Hematopoietic multipotent progenitor cell treated with erythropoietin and hydrocortisone succinate and interleukin-3 and kit ligand, for 17 days (in vitro differentiated cells): ENCODE measurements at regions not wholly inside any gene's neighbourhood (a gene's known extent, or its start where the extent isn't known, plus 50 kb on each side); places are given as distances from the start of the nearest gene placed in this dataset.

Experiments used
- DNase-seq: peaks from one replicate; pipeline ENCODE4 v3.0.0-alpha.2; 2015; ENCODE audit warnings: low spot score

DNA sequence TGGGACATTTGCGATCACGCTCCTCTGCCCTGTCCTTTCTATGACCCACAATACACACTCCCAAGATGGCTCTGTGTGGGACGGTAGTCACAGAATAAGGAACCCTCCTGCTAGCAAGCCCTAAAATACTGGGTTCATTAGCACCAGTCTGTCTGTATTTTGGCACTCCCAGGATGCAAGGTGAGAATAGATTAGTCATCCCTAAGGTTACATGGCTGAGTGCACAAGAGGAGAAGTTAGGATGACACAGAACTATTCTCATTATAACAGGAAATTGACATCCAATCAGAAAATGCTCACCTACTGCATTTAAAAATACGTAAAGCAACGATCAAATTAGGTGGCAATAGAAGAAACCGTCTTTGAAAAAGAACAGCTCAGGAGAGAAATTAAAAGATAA is 590.2 kb downstream of the EPHA4 start:
- DNase-seq, result no peak

DNA sequence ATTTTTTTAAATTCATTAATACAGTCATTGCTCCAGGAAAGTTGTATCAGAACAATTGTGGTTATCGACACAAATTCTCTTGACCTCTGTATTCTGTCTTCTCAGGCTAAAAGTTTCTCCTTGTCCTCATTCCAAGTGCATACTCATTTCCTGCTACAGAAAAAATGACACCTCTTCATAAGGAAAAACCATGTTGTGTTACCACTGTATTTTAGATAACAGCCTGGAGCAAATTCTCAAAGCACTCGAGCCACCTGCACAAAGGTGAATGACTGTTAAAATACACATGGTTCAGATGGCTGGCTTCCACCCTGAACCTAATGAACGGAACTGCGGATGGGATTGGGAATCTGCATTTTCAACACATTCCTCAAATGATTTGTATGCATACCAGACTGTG is 586.5 kb downstream of the EPHA4 start:
- DNase-seq, result no peak

DNA sequence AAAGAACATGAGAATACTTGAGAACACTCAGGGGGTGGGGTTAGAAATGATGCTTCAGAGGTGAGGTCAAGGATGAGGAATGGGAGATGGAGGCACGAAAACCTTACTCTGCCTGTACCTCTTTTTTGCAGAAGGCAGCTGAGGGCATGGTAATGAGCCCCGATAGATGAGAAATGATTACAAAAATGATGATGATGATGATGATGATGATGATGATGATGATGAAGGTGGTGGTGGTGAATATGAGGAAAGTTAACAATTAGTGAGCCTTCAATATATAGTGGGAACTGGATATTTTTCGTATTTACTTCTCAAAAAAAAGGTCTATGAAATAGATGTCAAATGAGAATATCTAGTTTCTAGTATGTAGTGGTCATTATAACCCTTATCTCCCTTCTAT is 584.3 kb downstream of the EPHA4 start:
- DNase-seq, result no peak

DNA sequence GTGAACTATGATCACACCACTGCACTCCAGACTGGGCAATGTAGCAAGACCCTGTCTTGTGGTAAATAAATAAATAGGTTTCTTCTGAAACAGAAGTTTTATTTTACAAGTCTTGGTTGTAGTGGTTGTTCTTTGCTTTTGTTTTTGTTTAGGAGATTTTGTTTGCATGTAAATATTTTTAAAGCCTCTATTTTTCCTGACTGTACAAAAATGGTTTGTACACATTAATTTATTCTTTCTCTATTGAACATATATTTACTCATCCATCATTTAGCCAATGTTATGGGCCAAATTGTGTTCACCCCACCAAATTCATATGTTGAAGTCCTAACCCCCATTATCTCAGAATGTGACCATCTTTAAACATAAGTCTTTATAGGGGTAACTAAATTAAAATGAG is 580.1 kb downstream of the EPHA4 start:
- no peak for DNase-seq

DNA sequence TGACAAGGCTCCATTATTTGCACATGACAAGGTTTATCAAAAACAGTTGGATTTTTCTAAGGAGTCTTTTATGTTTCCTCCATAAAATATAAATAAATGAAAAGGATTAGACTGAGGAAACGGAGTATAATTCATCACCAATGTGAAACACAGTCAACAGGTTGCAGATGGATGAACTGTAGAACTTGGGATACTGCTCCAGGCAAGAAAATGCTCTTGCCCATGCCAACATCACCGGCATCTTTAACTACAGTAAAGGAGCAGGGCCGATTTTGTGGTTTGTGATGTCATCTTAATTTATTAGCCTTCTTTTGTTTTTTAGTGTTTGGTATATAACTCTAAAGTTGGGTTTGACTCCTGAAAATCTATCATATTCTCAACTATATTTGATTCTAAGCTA is 577.3 kb downstream of the EPHA4 start:
- DNase-seq, result no peak

DNA sequence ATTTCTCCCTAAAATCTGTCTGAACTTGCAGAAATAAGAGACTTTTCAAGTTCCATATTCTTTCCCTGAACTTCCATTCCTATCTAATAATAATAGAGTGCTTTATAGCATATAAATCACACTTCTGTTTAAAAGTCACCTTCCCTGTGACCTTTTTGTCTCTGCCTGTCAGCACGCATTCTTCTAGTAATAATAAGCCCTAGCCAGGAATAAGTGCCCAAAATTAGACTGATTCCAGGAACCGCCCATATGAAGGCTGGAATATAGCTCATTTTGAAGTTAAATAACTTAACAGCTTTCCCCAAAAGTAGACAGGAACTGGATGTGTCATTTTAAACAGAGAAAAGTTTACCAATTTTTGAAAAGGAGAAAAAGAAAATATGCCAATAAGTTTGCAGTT is 576.5 kb downstream of the EPHA4 start:
- no peak for DNase-seq

DNA sequence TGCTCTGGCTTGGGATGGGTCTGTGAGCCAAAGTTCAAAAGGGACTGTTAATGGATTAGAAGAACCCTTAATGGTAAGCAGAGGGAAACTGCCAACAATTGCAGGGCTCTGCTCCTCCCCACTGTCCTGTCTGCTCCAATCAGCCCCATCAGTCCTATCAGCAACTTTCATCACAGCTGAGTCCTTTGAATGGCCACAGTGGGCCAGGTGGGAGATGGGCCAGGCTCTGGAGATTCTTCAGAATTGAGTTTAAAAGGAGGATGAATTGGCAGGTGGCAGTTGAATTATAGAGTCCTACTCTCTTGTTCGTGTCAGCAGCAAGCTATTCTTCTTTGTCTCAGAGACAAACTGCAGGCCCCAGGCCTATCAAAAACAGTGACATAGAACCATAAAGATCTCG is 573.9 kb downstream of the EPHA4 start:
- no peak for DNase-seq

DNA sequence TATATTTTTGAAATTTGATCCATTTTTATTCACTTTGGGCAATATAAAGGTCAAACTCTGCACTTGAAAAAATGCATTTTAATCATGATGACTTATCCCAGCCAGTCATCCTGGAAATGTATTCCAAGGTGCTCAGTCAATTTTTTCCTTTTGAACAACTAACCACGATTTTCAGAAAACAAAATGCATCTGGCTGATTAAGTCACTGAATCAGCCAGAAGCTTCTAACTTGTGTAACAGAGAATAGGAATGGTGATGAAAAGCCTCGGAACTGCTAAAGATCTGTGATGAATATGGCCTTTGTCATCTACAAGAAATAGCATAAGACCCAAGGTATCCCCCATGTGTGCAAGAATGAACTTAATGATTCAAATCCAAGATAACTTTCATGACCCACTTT is 572.7 kb downstream of the EPHA4 start:
- DNase-seq, result no peak

DNA sequence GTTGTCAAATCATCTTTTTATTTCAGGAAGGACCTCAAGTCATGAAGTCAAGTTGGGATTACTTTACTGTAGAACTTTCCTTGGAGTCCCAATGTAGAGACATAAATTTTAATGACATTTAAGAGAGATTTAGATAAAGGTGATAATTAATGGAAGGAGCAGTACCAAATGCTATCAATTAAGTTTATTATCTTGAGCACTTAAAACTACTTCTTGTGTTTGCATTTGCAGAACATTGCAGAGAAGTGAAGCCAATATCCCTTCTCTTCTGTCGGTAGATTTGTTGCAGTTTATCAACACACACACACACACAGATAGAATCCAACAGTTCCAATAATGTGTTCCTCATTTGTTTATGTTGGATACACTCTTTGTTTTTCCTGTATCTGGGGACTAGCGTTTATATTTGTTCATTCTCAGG is 570.7 kb downstream of the EPHA4 start:
- DNase-seq, result no peak

DNA sequence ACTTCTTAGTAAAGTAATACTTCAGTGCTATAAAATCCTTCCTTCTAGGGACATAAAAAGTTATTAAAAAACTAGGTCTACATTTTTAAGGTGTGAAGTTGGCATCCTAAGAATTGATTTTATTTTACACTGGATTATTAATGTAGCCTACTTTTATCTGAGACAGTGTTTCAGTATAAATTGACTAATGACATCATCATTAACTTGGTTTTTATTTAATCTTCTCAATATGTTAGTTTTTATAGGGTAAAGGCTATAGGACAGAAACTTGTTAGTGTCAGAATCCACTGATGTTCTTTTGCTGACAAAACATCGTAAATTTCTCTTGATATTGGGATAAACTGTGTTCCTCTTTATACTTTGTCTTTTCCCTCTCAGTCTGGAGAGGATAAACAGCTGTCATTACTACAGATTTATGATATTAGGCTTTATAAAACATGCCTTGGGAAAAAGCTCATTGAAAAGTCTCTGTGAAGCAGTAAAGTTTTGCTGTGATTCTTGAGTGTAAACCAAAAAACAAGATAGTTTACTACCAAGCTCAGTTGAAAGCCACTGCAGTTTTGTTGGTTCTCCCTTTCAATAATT is 569.9 kb downstream of the EPHA4 start:
- no peak for DNase-seq

DNA sequence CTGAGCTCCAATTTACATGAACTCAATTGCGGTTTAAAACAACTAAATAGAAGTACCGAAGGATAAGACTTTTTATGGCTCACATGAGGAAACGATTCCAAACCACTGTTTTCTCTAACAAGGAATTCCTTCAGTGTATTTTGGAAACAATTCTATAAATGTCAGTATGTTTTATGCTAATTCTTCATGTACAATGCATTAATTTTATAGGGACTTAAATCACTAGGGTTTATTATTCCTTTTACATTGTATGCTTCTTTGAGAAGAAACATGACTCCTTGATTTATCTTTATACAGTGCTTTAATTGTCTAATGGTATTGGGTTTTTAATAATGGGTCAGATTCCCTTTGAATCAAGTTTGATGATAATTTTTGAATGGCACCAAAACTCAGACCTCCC is 566.8 kb downstream of the EPHA4 start:
- DNase-seq, result no peak

DNA sequence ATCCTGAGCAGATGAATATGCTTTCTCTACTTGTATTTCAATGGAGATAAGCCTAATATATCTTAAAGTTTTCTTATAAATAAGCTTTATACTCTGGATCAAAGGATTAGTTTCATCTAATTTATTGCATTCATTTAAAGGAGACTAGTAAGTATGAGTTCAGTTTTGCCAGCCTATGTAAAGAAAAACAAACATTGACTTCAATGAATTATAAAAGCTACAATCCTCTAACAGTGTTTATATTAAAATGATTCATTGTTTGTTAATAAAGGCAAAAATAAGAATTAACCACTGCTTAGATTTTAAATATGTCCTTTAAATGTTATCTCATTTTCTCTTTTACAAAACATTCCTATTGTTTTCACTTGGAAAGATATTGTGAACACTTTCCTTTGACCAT is 566.0 kb downstream of the EPHA4 start:
- DNase-seq, result no peak

DNA sequence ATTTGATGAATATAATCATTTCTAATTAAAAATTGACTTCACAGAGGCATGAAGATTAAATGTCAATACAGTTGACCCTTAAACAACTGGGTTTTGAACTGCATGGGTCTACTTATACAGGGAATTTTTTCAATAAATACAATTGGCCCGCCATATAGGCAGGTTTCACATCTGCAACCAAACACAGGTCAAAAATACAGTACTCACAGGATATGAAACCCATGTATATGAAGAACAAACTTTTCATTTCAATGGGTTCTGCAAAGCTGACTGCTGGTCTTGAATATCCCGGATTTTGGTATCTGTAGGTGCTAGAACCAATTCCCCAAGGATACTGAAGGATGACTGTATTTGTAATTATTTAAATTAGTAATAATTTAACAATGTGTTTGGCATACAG is 555.6 kb downstream of the EPHA4 start:
- DNase-seq, result no peak

DNA sequence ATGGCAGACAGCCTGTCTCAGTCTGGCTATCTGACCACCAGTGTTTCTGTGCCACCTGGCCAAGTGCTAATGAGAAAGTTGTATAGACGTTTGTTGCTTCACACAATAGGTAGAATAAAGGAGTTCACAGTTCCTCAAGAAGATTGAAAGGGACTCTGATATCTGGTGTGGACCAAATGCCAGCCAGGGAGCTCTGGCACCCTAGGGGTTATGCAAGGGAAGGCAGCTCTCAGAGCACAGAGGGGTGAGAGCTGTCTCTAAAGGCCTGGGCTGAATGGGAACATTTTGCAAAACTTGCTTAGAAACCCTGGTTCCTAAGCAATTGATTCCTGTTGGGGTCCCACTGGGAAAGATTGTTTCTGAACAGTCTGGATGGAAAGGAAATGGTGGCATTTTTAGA is 553.8 kb downstream of the EPHA4 start:
- no peak for DNase-seq

DNA sequence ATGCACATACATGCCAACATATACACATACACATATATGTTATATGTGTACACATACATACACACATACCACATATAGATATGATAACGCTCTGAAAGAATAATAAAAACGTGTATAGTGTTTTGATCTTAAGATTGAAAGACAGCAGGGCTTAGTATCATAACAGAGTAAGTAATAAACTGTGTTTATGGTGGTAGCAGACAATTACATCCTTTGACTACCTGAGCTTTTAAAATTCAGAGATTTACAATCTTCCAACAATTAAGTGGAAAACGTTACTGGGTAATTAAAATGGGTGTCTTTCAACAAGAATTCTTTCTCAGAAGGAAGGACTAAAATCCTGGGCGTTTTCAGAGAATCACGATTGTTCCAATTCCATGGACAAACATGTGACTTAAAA is 552.4 kb downstream of the EPHA4 start:
- no peak for DNase-seq

DNA sequence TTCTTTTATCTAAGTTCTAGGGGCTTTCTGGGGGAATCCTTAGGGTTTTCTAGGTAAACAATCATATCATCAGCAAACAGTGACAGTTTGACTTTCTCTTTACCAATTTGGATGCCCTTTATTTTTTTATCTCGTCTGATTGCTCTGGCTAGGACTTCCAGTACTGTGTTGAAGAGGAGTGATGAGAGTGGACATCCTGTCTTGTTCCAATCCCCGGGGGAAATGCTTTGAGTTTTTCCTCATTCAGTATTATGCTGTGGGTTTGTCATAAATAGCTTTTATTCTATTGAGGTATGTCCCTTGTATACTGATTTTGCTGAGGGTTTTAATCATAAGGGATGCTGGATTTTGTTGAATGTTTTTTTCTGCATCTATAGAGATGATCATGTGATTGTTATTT is 549.5 kb downstream of the EPHA4 start:
- DNase-seq, result no peak

DNA sequence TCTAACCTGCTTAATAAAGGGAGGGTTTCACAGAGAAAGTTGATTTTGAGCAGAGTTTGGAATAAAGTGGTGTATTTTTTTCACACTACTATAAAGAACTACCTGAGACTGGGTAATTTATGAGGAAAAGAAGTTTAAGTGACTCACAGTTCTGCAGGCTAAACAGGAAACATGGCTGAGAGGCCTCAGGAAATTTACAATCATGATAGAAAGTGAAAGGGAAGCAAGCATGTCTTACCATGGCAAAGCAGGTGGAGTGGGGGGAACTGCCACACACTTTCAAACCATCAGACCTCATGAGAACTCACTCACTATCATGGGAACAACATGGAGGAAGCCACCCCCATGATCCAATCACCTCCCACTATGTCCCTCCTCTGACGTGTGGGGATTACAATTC is 546.7 kb downstream of the EPHA4 start:
- no peak for DNase-seq

DNA sequence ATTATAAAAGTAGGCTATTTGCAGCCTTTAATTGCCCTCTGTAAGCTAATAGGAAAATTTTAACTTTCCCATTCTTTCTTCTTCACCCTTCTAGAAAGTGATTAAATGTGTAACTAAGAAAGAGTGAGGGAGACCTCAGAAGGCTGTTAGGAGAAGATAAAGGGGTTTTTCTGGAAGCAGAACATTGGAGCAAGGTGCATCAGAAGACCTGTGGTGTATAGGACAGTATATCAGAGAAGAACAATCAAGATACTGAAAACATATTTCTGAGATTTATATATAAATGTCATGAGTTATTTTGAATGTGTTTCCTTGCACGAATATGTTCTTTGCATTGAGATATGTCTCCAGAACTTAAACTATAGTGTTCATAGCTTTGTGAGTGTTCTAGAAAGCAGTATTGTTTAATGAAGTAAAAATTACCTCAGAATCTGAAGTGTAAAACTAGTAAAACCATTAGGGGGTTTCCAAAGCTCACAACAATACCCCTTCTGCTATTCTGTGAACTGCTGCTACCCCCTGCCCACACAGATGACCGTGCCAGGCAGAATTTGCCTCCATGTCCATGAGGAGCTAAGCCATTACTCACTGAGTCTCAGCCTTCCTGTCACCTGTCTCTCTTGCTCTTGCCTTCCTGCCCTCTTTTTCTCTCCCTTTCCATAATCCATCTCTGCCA is 537.9 kb downstream of the EPHA4 start:
- no peak for DNase-seq

DNA sequence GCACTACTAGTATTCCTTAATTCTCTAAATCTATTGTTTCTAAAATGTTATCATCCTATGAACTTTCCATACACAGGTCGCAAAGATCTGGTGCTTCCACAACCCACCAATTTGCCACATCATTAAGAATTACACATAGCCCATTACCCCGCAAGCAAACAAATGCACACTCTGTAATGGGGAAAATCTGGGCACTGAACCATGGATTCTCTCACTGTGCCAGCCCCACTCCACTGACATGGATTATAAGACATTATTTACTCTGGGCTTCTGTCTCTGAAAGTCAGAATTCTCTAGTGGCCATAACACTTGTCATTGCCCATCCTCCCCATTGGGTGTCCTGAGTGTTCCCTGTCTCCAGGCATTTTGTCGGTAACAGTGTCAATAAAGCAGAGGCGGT is 537.1 kb downstream of the EPHA4 start:
- no peak for DNase-seq

DNA sequence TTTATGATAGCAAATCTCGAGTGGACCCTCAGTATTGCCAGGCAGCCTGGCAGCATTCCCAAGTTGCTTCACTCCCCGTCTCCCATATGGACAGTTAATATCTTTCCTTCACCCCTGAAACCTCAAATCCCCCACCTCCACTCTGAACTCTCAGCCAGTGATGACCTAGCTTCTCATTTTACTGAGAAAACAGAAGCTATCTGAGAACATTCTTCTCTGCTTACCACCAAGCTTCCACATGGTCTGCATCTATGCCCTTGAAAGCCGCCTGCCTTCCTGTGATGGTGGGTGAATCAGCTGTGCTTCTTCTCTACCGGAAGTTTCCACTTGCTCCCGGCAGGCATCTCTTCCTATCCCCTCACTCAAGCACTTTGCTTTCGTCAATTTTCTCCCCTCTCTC is 529.2 kb downstream of the EPHA4 start:
- no peak for DNase-seq

DNA sequence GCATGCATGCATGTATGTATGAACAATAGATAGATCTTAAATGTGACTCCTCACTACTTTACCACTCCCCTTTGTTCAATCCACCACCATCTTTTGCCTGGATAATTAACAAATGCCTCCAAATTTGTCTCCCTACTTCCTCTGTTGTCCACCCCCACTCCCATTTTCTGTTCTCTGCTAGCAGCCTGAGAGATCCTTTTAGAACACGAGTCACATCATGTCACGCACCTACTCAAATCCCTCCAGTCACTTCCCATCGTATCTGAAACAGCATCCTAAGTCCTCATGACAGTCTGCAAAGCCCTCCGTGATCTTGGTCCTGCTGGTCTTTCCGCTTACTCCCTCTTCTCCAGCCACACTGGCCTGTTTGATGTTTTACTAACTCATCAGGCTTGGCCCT is 527.3 kb downstream of the EPHA4 start:
- DNase-seq, result no peak

DNA sequence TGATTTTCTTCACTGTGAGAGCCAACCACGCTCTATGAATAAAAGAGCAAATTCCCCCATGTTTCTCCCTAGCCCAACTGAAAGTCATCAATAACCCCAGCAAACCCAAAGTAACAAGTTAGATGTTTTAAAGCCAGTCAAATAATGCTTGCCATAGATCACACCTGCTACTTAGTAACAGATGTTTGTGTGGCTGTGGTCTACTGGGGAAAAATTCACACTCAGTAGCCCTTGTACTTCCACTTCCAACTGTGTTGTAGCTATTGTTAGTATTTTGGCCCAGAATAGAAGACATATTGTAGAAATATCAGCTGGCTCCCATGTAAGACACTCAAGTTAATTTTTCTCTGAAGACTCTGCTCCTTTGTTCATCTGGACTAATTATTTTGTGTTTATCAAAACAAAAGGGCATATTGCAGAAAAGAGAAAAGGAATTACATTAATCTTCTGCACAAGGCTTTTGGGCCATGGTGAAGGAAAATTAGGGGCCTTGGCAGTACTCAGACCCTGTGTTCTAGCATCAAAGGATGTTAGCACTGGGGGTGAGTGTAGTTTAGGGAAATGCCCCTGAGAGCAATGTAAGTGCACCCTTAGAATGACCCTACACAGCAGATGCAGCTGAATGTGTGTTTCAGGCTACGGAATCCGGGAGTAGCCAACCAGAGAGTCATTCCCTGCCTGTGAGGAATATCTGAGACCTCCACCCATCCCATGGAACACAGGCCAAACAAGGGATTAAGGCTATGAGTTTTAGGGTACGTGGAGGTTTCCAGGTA is 521.9 kb downstream of the EPHA4 start:
- DNase-seq, result no peak

DNA sequence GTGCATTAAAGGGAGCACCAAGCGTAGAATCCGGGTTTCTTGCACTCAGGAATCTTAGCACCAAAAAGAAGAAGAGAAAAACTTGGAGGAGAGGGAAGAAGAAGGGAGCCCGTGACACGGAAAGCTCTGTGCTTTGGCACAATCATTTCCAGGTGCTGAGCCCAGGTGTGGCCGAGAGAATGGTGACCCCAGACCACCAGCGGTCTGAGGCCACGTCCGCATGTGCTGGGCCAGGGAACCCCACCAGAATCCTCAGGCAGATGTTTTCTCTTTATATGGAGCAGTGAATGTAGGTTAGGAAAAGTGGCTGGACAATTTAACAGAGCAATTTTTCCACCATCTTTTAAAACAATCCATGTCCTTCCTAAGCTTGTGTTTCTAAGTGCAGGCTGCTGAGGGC is 520.9 kb downstream of the EPHA4 start:
- DNase-seq, result no peak

DNA sequence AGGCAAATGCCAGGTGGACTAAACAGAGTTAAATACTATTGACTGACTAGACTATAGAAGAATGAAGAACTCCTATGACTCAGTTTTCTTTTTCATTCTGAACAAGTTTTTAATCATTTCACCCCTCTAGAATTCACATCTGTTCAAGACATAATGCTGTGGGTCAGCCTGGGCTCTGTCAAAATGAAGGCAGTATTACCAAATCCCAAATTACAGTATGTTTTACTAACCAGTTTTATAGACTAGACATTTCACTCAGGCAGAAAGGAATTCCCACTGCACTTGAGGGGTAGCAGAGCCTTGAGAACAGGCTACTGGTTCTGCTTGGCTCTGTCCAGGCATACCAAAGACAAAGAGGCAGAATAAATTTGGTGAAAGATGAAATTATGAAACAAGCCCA is 511.7 kb downstream of the EPHA4 start:
- no peak for DNase-seq
